Hematopoietic multipotent progenitor cell (in vitro differentiated cells): ENCODE measurements at regions not wholly inside any gene's neighbourhood (a gene's known extent, or its start where the extent isn't known, plus 50 kb on each side); places are given as distances from the start of the nearest gene placed in this dataset.
A peak's percentile ranks its signal among the peaks of the same experiment; 100 is the strongest.

Experiments used
- DNase-seq, 3 donors: peaks; one replicate each; pipeline ENCODE4 v3.0.0-alpha.2; 2011 to 2015; ENCODE audit warnings: low read depth in 2 of 3, low spot score in 2 of 3

- no peak for DNase-seq
Measured at GRCh38 chr7:13169356-13169755, 481.9 kb downstream of the ARL4A start.

GRCh38 chr7:13174991-13175390 lies 487.6 kb downstream of the ARL4A start:
- DNase-seq = no peak

- DNase-seq = no peak
Measured at GRCh38 chr7:13179011-13179582, 491.7 kb downstream of the ARL4A start.

GRCh38 chr7:13179775-13180523 lies 492.5 kb downstream of the ARL4A start:
- DNase-seq = no peak

- DNase-seq = no peak
Measured at GRCh38 chr7:13181216-13181615, 493.8 kb downstream of the ARL4A start.

- no peak for DNase-seq
Measured at GRCh38 chr7:13185139-13185538, 497.7 kb downstream of the ARL4A start.

- DNase-seq = no peak
Measured at GRCh38 chr7:13188236-13188805, 500.9 kb downstream of the ARL4A start.

GRCh38 chr7:13188922-13189321 lies 501.5 kb downstream of the ARL4A start:
- DNase-seq = no peak

- DNase-seq = no peak
Measured at GRCh38 chr7:13189668-13190067, 502.2 kb downstream of the ARL4A start.

GRCh38 chr7:13197501-13197900 lies 510.1 kb downstream of the ARL4A start:
- DNase-seq = no peak

GRCh38 chr7:13198036-13198435 lies 510.6 kb downstream of the ARL4A start:
- no peak for DNase-seq

- no peak for DNase-seq
Measured at GRCh38 chr7:13198727-13199126, 511.3 kb downstream of the ARL4A start.

- DNase-seq = peak in 1 of 3 donors; percentile 11
Measured at GRCh38 chr7:13201628-13202027, 514.2 kb downstream of the ARL4A start.

GRCh38 chr7:13217768-13218167 lies 530.3 kb downstream of the ARL4A start:
- no peak for DNase-seq

GRCh38 chr7:13225068-13225467 lies 537.6 kb downstream of the ARL4A start:
- no peak for DNase-seq

GRCh38 chr7:13226385-13226784 lies 539.0 kb downstream of the ARL4A start:
- no peak for DNase-seq

- no peak for DNase-seq
Measured at GRCh38 chr7:13231216-13231615, 543.8 kb downstream of the ARL4A start.

GRCh38 chr7:13235436-13235835 lies 548.0 kb downstream of the ARL4A start:
- no peak for DNase-seq

GRCh38 chr7:13236026-13236425 lies 548.6 kb downstream of the ARL4A start:
- DNase-seq = no peak

GRCh38 chr7:13240349-13240748 lies 552.9 kb downstream of the ARL4A start:
- DNase-seq = no peak

GRCh38 chr7:13241416-13241815 lies 554.0 kb downstream of the ARL4A start:
- DNase-seq = no peak

- no peak for DNase-seq
Measured at GRCh38 chr7:13257661-13258060, 570.2 kb downstream of the ARL4A start.
